Activated naive CD8-positive, alpha-beta T cell (primary cell): ENCODE measurements at regions not wholly inside any gene's neighbourhood (a gene's known extent, or its start where the extent isn't known, plus 50 kb on each side); places are given as distances from the start of the nearest gene placed in this dataset.

Experiments used
- H3K27ac Mint-ChIP-seq: one replicate; pipeline ENCODE4 v1.8.0; 2021; ENCODE audit warnings: mixed read lengths
- H3K27me3 Mint-ChIP-seq: one replicate; pipeline ENCODE4 v1.8.0; 2021; ENCODE audit warnings: mixed read lengths
- H3K36me3 Mint-ChIP-seq: one replicate; pipeline ENCODE4 v1.8.0; 2021; ENCODE audit warnings: mixed read lengths
- H3K4me1 Mint-ChIP-seq: one replicate; pipeline ENCODE4 v1.8.0; 2021; ENCODE audit warnings: low read depth, mixed read lengths
- H3K4me3 Mint-ChIP-seq: one replicate; pipeline ENCODE4 v1.8.0; 2021; ENCODE audit warnings: mild to moderate bottlenecking, mixed read lengths
- H3K9me3 Mint-ChIP-seq: one replicate; pipeline ENCODE4 v1.8.0; 2021; ENCODE audit warnings: low read depth, mixed read lengths

- H3K4me3 Mint-ChIP-seq, result no peak overlapping the region
- H3K36me3 Mint-ChIP-seq, result no peaks in the 10 kb centered on the region
- H3K27me3 Mint-ChIP-seq, result no peaks in the 10 kb centered on the region
- H3K27ac Mint-ChIP-seq, result no peak overlapping the region
- H3K4me1 Mint-ChIP-seq, result no peaks in the 10 kb centered on the region
- H3K9me3 Mint-ChIP-seq, result no peaks in the 10 kb centered on the region
Measured at GRCh38 chr2:183255411-183255810, 131.2 kb downstream of the NUP35 start.

GRCh38 chr2:183259921-183260320, 135.7 kb downstream of the NUP35 start:
- no peaks in the 10 kb centered on the region for H3K9me3 Mint-ChIP-seq

GRCh38 chr2:183260527-183260926, 136.3 kb downstream of the NUP35 start:
- no peak overlapping the region for H3K27ac Mint-ChIP-seq
- no peaks in the 10 kb centered on the region for H3K9me3 Mint-ChIP-seq
- peaks cover 2% of the 10 kb centered on the region for H3K27me3 Mint-ChIP-seq
- no peaks in the 10 kb centered on the region for H3K36me3 Mint-ChIP-seq
- no peak overlapping the region for H3K4me3 Mint-ChIP-seq
- H3K4me1 Mint-ChIP-seq, result no peaks in the 10 kb centered on the region

More at GRCh38 chr2:183259921-183260320, 135.7 kb downstream of the NUP35 start:
- no peak overlapping the region for H3K27ac Mint-ChIP-seq
- H3K4me3 Mint-ChIP-seq, result no peak overlapping the region
- peaks cover 2% of the 10 kb centered on the region for H3K27me3 Mint-ChIP-seq
- no peaks in the 10 kb centered on the region for H3K4me1 Mint-ChIP-seq
- no peaks in the 10 kb centered on the region for H3K36me3 Mint-ChIP-seq

- Mint-ChIP-seq H3K9me3 (no peaks in the 10 kb centered on the region), H3K36me3 (no peaks in the 10 kb centered on the region), H3K27me3 (peaks cover 2% of the 10 kb centered on the region), H3K4me3 (no peak overlapping the region), H3K27ac (no peak overlapping the region), H3K4me1 (no peaks in the 10 kb centered on the region)
Measured at GRCh38 chr2:183264890-183265535, 140.8 kb downstream of the NUP35 start.

- Mint-ChIP-seq H3K4me3 (no peak overlapping the region), H3K9me3 (peaks cover 3% of the 10 kb centered on the region), H3K27me3 (peaks cover 2% of the 10 kb centered on the region), H3K27ac (no peak overlapping the region), H3K4me1 (no peaks in the 10 kb centered on the region), H3K36me3 (no peaks in the 10 kb centered on the region)
Measured at GRCh38 chr2:183267148-183267827, 143.0 kb downstream of the NUP35 start.

- no peak overlapping the region for H3K4me3 Mint-ChIP-seq
- no peak overlapping the region for H3K27ac Mint-ChIP-seq
- H3K9me3 Mint-ChIP-seq, result peaks cover 3% of the 10 kb centered on the region
- no peaks in the 10 kb centered on the region for H3K4me1 Mint-ChIP-seq
- no peaks in the 10 kb centered on the region for H3K36me3 Mint-ChIP-seq
- no peaks in the 10 kb centered on the region for H3K27me3 Mint-ChIP-seq
Measured at GRCh38 chr2:183269956-183270355, 145.7 kb downstream of the NUP35 start.

GRCh38 chr2:183283209-183283608, 159.0 kb downstream of the NUP35 start:
- H3K9me3 Mint-ChIP-seq, result no peaks in the 10 kb centered on the region
- H3K36me3 Mint-ChIP-seq, result peaks cover 2% of the 10 kb centered on the region
- peaks cover 2% of the 10 kb centered on the region for H3K27me3 Mint-ChIP-seq

GRCh38 chr2:183284606-183285005, 160.4 kb downstream of the NUP35 start:
- Mint-ChIP-seq H3K27ac (no peak overlapping the region), H3K27me3 (peaks cover 2% of the 10 kb centered on the region), H3K9me3 (no peaks in the 10 kb centered on the region), H3K4me3 (no peak overlapping the region), H3K4me1 (no peaks in the 10 kb centered on the region), H3K36me3 (peaks cover 4% of the 10 kb centered on the region)

More at GRCh38 chr2:183283209-183283608, 159.0 kb downstream of the NUP35 start:
- H3K4me3 Mint-ChIP-seq, result no peak overlapping the region
- no peak overlapping the region for H3K27ac Mint-ChIP-seq
- H3K4me1 Mint-ChIP-seq, result no peaks in the 10 kb centered on the region

GRCh38 chr2:183291436-183291835, 167.2 kb downstream of the NUP35 start:
- H3K36me3 Mint-ChIP-seq, result peaks cover 4% of the 10 kb centered on the region
- no peak overlapping the region for H3K4me3 Mint-ChIP-seq
- no peaks in the 10 kb centered on the region for H3K4me1 Mint-ChIP-seq
- no peaks in the 10 kb centered on the region for H3K9me3 Mint-ChIP-seq
- no peak overlapping the region for H3K27ac Mint-ChIP-seq
- peaks cover 2% of the 10 kb centered on the region for H3K27me3 Mint-ChIP-seq

- Mint-ChIP-seq H3K36me3 (peaks cover 2% of the 10 kb centered on the region), H3K4me3 (no peak overlapping the region), H3K27me3 (no peaks in the 10 kb centered on the region), H3K9me3 (peaks cover 2% of the 10 kb centered on the region), H3K27ac (no peak overlapping the region), H3K4me1 (no peaks in the 10 kb centered on the region)
Measured at GRCh38 chr2:183292028-183292427, 167.8 kb downstream of the NUP35 start.

- H3K9me3 Mint-ChIP-seq, result peaks cover 12% of the 10 kb centered on the region
- no peak overlapping the region for H3K4me3 Mint-ChIP-seq
- no peaks in the 10 kb centered on the region for H3K4me1 Mint-ChIP-seq
- H3K27ac Mint-ChIP-seq, result no peak overlapping the region
- peaks cover 3% of the 10 kb centered on the region for H3K36me3 Mint-ChIP-seq
- no peaks in the 10 kb centered on the region for H3K27me3 Mint-ChIP-seq
Measured at GRCh38 chr2:183339311-183339710, 215.1 kb downstream of the NUP35 start.

GRCh38 chr2:183341057-183341456, 216.8 kb downstream of the NUP35 start:
- Mint-ChIP-seq H3K4me1 (no peaks in the 10 kb centered on the region), H3K27me3 (no peaks in the 10 kb centered on the region), H3K4me3 (no peak overlapping the region), H3K27ac (no peak overlapping the region), H3K36me3 (peaks cover 3% of the 10 kb centered on the region), H3K9me3 (peaks cover 12% of the 10 kb centered on the region)

GRCh38 chr2:183347969-183348368, 223.7 kb downstream of the NUP35 start:
- Mint-ChIP-seq H3K9me3 (no peaks in the 10 kb centered on the region), H3K27ac (no peak overlapping the region), H3K4me1 (no peaks in the 10 kb centered on the region), H3K27me3 (no peaks in the 10 kb centered on the region), H3K36me3 (no peaks in the 10 kb centered on the region), H3K4me3 (no peak overlapping the region)

- H3K36me3 Mint-ChIP-seq, result no peaks in the 10 kb centered on the region
- H3K27ac Mint-ChIP-seq, result no peak overlapping the region
- H3K4me1 Mint-ChIP-seq, result no peaks in the 10 kb centered on the region
- no peaks in the 10 kb centered on the region for H3K9me3 Mint-ChIP-seq
- H3K4me3 Mint-ChIP-seq, result no peak overlapping the region
- H3K27me3 Mint-ChIP-seq, result no peaks in the 10 kb centered on the region
Measured at GRCh38 chr2:183348492-183348891, 224.2 kb downstream of the NUP35 start.

GRCh38 chr2:183349091-183349490, 224.8 kb downstream of the NUP35 start:
- Mint-ChIP-seq H3K27ac (no peak overlapping the region), H3K9me3 (no peaks in the 10 kb centered on the region), H3K36me3 (no peaks in the 10 kb centered on the region), H3K4me3 (no peak overlapping the region), H3K4me1 (no peaks in the 10 kb centered on the region), H3K27me3 (no peaks in the 10 kb centered on the region)

GRCh38 chr2:183359867-183360266, 235.6 kb downstream of the NUP35 start:
- H3K4me3 Mint-ChIP-seq, result no peak overlapping the region
- no peaks in the 10 kb centered on the region for H3K9me3 Mint-ChIP-seq
- H3K36me3 Mint-ChIP-seq, result no peaks in the 10 kb centered on the region
- no peaks in the 10 kb centered on the region for H3K27me3 Mint-ChIP-seq
- no peaks in the 10 kb centered on the region for H3K4me1 Mint-ChIP-seq
- H3K27ac Mint-ChIP-seq, result no peak overlapping the region
